NCI-H2107 (cell line): ENCODE measurements at regions not wholly inside any gene's neighbourhood (a gene's known extent, or its start where the extent isn't known, plus 50 kb on each side); places are given as distances from the start of the nearest gene placed in this dataset.
"Not testable (repeated sequence)": the region's sequence is repeated elsewhere in the genome, so short reads cannot be mapped to it uniquely, and the experiment has no call there.

Experiments
- DNase-seq: peaks from one replicate; lab custom pipeline; 2025; lab: John Stamatoyannopoulos, UW

DNA sequence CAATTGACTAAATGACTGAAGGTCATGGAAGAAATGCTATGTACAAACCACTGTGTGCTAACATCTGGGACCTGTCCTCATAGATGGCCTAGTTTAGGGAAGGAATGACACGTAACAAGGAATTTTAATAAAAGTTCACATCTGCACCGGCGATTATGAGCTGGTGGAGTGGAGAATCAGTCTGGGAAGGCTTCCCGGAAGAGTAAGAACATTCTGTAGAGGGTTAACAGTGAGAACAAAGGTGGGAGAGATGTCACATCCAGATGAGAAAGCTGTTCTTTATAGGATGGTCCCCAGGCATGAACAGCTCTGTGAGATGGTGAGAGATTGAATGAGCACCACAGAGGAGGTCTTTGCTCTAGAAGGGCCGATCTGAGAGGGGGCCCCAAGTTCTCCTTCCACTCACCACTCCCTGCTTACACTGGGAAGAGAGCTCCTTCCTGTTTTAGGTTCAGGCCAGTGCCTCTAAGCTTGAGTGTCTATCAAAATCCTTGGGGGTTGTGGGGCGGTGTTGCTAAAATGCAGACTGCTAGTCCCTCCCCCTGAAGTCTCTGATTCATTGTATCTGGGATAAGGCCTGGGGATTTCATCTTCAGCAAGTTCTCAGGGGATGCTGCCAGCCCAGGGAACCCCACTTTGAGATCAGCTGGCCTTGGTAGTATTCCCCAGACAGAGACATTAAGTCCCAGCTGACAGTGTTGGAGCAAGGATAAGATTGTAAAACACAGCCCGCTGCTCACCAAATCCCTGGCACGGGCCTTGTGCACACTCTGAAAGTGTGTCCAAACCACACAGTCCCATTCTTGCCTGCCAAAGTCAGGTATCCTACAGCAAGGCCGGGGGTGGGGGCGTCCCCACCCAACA lies 294.7 kb upstream of the MAF start:
- DNase-seq: no peak

DNA sequence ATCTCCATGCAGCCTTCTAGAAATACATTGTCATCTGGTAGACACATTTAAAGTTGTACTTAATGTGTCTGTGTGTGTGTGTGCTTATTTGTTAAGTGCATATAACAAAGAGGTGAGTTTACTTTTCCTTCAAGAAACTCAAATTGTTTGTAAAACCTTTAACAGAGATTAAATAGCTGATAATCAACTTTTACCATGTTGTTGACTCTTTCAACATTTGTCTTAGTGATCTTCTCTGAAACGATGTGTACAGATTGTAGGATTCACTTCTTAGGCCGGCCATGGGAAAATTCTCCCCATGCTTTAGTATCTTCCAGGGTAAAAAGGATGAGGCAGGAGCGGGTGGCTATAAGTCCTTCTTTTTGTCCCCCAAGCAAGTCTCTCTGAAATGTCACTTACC lies 292.9 kb upstream of the MAF start:
- DNase-seq: no peak

DNA sequence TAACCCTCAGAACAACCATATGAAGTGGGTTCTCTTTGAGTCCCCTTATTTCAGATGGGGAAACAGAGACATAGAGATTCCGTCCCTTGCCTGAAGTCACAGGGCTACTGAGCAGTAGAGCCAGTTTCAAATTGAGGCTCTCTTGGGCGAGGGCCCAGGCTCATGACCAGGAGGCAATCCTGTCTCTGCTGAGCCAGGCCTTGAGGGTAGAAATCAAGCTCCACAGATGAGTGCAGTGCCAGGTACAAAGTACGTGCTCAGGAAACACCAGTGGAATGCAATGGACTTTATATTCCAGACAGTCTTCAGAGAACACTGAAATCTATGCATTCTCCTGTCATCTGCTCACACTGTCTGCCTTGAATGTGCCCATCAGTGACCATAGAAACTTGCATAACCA lies 291.7 kb upstream of the MAF start:
- DNase-seq: no peak

DNA sequence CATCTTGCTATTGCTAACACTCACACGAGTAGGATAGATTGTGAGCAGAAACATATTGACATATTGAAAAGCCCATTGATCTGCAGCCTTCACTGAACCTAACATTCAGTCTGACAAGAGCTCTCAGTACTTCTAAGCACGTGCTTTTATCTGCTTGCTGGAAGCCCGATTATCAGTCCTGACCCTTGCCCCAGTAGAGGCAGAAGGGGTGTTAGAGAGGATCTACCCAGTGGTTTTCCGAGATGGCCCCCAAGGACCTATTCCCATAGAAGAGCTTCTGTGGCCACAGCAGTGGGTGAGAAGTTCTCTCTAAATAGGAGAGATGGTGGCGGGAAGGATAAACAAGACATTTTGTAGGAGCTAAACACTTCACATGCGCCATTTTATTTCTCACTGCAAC lies 290.9 kb upstream of the MAF start:
- no peak for DNase-seq

DNA sequence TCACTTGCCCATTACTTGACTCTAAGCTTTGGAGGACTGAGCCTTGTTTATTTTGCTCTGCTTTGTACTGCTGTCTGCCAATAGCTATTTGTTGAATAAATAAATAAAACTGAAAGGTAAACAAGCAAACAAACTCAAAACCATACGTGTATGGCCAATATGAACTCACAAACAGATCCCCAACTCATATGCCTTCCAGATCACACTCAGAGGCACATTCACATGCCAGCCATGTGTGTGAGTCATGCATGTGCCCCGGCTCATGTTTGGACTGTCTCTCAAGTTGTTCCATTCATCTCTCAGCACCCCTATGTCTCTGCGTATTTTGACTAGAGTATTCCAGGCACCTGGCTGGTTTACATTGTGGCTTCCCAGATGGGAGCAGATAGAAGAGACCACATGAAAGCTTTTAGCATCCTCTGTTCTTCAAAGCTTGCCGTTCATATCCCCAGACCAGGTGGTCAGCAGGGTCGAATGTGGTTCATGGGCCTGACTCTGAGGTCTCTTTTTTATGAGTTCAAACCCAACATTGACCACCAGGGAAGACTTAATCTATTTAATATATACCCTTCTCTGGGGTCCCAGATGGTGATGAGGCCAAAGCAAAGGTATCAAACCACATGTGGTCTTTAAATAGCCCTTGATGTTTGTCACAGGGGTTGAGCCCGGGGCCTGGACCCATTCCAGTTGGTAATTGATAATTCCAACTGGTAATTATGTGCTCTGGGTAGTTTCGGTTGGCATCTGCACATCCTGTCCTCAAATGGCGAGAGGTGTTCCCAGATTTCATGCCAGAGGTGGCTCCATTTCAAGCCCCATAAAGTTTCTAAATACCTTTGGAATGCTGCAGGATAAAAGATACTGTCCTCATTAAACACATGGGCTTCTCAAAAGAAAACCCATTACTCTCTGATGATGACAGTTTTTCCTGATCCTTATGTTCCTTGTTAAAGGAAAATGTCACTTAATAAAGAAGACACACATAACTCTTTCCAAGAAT lies 287.3 kb upstream of the MAF start:
- DNase-seq: no peak

DNA sequence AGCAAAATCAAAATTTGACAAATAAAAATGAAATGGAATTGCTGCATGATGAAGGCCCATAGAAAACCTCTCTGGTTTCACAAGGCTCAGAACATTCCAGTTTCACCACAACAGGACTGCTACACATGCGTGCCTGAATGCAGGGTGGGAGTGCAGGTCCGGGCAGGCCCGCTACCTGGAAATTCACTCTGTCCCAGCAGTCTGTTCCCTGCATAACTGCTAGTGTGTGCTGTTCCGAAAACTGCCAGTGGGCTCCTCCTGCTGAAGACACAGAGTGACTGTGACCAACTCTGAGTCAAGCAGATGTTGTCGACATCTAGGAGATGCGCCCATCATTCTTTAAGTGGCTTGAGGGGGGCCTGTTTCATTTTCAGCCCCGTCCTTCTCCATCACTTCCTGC lies 284.8 kb upstream of the MAF start:
- DNase-seq: no peak

DNA sequence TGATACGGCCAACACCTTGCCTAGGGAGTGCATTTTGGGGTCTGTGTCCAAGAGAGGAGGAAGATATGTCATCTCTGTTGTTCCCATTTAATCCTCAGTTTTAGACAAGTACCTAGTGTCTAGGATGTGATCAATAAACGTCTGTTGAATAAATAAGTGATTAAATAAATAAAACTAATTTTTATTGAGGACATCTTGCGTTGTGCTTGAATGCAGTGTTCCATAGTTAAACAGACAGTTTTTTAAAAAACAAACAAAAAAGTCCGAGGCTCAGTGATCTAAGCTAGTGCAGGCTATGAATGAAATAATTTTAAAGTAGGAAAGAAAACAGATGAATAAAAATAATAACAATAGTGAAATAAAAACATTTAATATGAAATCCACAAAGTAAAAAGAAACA lies 283.0 kb upstream of the MAF start:
- no peak for DNase-seq

DNA sequence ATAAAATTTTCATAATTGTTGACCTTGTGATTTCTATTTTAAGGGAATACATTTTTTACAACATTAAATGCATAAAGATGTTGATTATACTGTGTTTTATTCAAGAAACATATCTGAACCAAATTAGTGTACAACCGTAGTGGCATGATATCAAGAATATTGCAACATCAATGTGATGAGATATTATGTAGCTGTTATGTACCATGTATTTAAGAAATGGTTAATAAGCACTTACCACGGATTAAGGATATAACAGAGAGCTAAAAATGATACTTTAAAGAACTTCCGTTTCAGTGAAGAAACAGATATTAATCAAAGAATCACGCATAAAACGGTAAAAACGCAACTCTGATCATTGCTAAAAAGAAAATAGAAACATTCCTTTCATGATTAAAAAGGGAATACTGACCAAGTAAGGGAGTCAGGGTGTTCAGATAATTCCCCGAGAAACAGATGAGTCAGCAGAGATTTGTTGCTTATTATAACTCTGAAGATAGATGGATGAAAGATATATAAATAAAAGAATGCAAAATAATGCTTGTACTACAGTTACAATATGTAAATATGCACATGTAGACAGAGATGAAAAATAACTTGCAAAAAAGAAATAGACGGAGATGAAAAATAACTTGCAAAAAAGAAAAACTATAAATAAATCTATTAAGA lies 281.9 kb upstream of the MAF start:
- no peak for DNase-seq

DNA sequence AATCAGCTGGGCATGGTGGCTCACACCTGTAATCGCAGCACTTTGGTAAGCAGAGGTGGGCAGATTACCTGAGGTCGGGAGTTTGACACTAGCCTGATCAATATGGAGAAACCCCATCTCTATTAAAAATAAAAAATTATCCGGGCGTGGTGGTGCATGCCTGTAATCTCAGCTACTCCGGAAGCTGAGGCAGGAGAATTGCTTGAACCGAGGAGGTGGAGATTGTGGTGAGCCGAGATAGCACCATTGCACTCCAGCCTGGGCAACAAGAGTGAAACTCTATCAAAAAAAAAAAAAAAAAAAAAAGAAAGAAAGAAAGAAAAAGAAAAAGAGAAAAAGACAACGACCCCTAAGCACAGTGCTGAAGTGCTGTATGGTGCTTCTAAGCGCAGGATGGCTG lies 280.6 kb upstream of the MAF start:
- not testable (repeated sequence) for DNase-seq

DNA sequence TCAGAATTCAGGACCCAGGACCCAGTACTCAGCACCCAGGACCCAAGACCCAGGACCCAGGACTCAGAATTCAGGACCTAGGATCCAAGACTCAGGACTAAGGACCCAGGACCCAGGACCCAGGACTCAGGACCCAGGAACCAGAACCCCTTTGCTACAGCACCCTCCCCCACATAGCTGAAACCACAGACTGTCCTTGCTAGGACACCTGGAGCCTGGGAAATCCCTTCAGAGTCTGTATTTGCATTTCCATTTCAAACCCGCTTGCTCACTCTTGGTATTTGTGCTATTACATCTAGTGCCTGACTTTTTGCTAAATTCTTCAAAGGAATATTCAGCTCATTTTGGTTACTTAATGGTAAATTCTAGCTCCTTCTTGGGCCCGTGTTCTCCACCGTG lies 275.8 kb upstream of the MAF start:
- no peak for DNase-seq

DNA sequence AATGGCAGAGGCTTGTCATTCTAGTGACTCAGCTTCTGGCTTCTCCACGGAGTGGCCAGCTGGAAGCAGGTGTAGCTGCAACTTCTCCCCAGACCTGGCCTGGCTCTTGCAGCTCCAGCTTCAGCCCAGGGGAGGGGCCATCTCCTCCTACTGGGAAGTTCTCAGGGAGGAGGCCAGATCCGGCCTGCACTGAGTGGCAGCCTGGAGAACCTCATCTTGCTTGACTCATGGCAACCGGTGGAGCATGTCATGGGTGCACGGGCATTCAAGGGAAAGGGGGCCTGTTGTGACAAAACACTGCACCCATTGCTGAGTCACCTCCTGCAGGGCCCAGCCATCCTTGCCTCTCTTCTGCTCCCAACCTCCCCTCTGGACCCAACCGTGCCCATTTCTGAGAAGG lies 273.9 kb upstream of the MAF start:
- DNase-seq: no peak

DNA sequence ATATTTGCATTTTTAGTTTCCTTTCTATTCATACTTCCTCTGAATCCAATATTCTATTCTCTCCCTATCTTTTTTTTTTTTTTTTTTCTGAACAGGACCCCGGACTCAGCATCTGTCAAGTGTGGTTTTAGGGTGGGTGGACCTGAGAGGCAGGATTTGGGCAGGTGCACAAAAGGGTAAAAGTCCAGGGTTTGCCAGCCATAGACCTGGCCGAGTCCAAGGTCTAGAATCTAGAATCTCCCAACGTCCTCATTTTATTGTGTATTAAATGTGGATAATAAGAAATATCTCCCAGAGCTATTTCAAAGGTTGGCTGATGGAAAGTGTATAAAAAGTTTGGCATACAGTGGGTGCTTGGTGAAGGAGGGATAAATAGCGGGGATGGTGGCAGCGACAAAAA lies 273.3 kb upstream of the MAF start:
- no peak for DNase-seq

DNA sequence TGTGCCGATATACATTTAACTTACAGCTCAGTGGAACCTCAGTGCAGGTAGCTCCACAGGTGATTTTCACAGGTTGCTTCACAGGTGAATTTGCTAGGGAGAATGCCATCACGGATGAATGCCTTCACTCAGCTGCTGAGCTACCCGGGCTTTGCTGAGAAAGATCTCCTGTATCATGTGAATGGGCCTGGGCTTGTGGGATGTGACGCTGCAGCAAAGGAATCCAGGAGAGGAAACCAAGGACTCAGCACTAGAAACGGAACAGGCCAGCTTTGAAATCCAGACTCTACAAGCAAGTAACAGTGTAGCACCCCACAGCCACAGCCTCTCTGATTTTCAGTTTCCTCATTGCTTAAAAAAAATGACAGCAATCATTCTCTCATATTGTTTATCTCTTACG lies 271.4 kb upstream of the MAF start:
- no peak for DNase-seq

DNA sequence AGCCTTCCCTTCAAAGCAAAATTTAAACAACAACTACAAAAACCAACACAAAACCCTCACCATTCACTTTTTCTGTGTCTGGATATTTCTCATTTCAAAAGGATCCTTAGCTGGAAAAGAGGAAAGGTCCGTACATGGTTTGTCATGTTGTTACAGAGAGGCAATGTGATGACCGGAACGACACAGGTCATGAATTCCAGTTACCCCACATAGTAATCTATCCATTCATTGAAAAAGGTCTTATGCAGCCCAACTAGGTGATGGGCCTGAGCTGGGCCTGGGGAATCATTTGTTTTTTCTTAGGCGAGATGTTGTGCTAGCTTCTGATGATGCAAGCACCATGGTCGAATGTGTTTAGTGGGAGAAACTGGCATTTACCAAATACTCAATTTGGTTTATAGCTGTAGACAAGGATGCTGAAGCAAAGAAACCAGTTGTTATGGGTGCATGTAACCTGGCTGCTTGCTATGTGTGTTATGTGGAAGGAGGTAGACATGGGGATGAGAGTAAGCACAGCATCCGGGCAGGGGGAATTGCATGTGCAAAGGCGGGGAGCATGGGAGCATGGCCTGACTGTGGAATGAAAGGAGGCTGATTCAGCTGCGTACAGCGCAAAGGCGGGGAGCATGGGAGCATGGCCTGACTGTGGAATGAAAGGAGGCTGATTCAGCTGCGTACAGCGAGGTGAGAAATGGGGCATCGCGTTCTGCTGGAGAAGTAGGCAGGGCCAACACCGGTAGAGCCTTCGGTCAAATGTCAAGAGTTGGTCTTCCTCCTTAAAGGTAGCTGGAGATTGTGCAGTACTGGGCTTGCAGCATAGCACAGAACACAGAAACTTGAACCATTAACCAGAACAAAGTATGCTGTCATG lies 269.7 kb upstream of the MAF start:
- DNase-seq: no peak

DNA sequence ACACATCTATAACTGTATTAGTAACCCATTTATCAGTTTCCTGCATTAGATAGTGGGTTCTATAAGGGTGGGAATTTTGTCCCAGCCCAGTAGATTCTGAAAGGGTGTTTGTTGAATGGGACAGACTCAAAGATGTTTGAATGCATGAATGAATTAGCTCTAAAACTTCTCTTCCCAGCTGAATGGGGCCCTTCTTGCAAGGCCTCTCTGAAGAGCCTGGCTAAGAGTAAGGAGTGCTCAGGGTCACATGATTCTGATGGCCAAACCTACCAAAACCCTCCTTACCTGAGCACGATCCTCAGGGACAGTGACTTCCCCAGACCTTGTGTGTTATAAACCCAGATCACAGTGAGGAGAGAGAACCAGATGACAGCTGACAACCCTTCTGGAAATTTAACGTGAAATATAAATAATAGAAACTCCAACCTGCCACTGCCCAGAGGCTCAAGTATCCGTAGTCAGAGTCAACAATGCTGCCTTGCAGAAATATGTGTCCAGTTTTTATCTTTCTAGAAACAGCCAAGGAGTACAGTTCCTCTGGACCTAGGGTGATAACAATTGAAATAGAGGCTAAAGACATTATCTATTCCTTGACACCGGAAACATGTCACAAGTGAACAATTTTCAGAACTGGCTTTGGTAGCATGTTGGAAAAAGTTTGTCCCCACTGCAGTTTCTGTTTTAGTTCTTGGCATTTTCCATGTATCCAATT lies 268.9 kb upstream of the MAF start:
- no peak for DNase-seq

DNA sequence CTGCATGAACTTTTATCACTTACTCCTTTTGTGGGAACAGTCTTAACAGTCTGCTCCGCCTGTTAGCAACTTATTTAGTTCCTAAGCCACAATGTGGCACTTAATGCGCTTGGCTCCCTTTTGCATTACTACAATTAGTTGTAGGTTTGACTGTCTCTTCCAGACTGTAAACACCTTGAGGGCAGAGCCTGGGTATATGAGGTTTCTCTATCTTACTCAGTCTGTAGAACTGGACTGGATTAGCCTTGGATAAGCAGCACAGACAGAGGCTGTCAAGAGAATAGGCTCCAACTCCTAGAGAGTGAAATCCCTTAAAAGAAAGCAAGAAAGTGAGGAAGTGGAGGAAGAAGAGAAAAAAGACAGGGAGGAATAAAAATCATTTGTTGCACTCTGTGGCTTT lies 268.3 kb upstream of the MAF start:
- no peak for DNase-seq

DNA sequence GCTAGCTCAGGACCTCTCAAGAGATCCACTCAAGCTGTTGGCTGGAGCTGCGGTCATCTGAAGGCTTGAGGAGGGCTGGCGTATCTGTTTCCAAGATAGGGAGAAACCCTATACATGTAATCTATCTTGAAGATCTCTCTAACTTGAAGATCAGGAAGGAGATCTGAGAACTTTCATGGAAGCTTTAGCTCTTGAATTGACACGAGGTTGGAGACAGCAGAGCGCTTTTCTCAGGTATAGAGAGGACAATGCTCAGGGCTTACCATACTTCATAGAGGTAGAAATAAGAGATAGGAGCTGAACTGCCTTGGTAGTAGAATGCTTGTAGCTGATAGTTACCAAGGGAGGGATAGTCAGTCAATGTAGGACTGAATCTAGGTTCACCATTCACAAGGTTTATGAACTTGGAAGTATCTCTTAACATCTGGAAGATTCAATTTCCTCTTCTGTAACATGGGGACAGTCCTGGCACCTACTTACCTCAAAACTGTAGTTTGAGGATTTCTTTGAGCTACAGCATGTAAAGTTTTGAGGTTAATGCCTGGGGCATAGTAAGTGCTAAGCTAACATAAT lies 267.0 kb upstream of the MAF start:
- DNase-seq: no peak

DNA sequence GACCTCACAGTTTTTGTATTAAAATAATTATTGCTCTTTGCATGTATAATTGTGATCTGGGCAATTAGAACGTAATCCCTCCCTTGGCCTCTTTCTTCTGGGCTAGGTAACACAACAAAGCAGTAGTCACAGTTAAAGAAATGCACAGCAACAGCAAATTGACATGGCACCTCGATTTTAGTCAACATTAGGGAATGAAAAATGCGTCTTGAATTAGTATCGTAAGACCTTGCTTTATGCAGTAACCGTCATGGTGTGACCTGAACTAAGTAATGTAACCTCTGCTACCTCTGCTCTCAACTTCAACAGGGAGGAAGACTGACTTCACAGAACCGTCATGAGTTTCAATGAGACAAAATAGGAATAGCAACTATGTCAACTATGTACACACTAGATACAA lies 265.4 kb upstream of the MAF start:
- no peak for DNase-seq

DNA sequence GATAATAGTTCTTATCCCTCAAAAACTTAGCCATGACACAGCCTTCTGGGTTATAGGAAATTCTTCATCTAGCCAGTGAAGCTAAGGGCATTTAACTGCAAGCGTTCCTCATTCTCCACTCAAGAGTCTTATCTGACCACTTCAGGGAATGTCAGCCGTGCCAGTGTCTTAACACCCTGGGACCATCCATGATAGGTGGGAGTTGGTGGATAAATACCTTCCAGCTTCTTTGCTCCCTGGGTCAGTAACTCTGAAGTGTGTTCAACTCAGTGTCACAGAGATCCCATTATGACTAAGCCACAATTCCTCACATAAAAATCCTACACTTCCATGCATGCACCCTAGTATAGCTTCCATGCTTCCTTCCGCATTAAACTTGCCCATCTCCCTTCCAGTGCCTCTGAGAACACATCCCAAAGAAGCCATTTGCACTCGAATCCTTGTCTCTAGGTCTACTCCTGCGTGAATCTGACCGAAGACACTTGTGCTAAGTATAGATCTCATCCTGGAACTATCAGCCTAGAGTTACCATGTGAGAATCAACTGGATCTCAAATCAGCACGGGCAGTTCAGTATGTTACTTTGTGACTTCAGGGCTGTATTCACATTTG lies 264.3 kb upstream of the MAF start:
- no peak for DNase-seq
